Lung microvascular endothelial cell (primary cell): ENCODE measurements at regions not wholly inside any gene's neighbourhood (a gene's known extent, or its start where the extent isn't known, plus 50 kb on each side); places are given as distances from the start of the nearest gene placed in this dataset.
A peak's percentile ranks its signal among the peaks of the same experiment; 100 is the strongest.

ENCODE experiments used
- DNase-seq, 2 donors: peaks; one replicate each; pipeline versions ENCODE4 v3.0.0 to v3.0.0-alpha.2; 2010; ENCODE audit warnings: low read depth in 2 of 2

DNA sequence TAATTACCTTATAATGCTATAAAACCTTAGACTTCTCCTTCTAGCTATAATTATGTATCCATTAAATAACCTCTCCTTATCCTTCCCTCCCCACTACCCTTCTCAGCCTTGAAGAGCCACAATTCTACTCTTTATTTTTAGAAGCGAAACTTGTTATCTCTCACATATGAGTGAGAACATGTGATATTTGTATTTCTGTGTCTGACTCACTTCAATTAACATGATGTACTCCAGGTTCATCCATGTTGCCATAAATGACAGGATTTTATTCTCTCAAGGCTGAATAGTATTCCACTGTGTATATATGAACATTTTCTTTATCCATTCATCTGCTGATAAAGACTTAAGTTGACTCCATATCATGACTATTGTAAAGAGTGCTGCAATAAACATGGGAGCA is 485.6 kb downstream of the FLRT2 start:
- no peak for DNase-seq

DNA sequence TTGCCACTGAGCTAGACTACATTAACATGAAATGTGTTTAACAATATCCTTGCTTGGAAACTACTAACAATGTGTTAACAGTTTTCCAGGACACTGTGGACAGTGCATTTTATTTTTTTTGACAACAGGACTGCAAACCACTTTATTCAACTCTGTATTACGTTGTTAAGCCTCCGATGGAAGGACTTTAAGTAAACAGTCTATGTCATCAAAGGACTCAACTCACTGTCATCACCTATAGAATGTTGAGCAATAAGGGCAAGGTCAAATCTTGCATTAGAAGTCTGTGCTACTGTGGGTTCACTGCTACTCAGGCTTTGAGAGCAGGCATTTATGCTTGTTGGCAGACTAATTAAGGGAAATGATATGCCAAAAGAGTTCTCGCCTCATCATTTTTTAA is 483.7 kb downstream of the FLRT2 start:
- DNase-seq: no peak

GRCh38 chr14:86012461-86012860 is 482.5 kb downstream of the FLRT2 start:
- no peak for DNase-seq

DNA sequence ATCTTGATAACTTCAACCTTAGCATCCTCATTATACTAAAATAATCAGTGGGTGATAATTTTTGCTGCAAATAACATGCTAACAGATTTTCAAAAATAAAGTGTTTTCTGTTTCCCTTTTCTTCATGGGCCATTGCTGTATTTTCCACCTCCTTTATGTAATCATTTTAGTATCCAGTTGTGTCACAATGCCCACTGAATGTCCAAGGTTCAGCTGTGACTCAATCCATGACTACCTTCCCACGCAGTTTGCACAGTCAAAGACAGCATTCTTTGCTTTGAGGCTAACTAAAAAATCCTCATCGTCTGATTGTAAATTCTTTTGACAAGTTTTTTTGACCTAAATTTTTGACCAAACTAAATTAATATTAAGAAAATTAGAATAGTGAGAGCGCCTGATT is 474.1 kb downstream of the FLRT2 start:
- DNase-seq: no peak

DNA sequence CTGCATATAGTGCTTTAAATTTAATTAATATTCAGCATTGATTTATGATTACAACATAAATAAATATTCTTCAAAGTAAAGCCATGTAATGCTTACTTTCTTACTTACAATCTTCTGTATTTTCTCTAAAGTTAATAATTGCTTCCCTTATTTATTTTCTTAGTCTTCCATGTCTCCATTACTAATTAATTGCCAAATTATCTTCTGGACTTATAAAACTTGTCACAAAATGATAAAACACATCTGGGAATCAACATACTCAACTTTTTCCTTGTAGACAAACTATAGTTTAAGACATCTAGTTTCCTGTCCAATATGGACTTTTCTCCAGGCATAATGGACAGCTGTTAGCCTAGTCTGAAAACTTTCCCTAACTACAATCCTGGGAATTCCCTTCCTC is 466.6 kb downstream of the FLRT2 start:
- DNase-seq: no peak

GRCh38 chr14:85991156-85991555 is 461.2 kb downstream of the FLRT2 start:
- DNase-seq: no peak

- DNase-seq: no peak
Measured at GRCh38 chr14:85987907-85988306, 458.0 kb downstream of the FLRT2 start.

GRCh38 chr14:85987292-85987691 is 457.3 kb downstream of the FLRT2 start:
- no peak for DNase-seq

DNA sequence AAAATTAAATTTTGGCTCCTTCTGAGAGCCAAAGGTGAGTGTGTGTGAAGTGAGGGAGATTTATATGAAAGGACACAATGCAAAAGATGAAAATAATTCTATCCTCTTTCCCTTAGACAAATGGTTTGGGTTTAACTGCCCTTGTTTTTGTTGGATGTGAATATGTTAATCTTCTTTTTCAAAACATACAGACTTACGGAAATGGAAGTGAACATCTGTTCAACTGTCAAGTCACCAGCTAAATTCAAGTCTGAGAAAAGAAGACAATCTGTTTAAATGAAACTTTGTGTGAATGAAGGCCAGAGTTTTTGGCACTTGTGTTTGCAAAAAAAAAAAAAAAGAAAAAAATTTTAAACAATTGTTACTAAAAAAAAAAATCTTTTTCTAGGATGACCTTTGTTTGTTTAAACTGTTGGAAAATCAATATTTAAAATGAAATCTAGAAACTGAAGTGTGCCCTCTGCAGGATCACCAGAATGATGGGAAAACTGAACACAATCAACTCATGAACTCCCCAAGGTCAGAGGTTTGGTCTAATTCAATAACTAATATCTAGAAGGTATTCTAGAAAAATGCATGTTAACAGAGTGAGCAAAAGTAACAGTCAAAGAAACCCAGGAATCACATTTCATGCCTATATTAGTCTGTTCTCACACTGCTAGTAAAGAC is 448.8 kb downstream of the FLRT2 start:
- DNase-seq: no peak

DNA sequence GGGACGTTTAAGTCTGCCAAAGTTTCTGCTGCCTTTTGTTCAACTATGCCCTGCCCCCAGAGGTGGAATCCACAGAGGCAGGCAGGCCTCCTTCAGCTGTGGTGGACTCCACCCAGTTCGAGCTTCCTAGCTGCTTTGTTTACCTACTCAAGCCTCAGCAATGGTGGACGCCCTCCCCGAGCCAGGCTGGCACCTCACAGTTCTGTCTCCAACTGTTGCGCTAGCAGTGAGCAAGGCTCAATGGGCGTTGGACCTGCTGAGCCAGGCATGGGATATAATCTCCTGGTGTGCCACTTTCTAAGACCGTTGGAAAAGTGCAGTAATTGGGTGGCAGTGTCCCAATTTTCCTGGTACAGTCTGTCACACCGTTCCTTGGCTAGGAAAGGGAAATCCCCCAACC is 444.7 kb downstream of the FLRT2 start:
- DNase-seq: no peak

- DNase-seq: no peak
Measured at GRCh38 chr14:85963486-85963885, 433.5 kb downstream of the FLRT2 start.

- DNase-seq: no peak
Measured at GRCh38 chr14:85960756-85961155, 430.8 kb downstream of the FLRT2 start.

DNA sequence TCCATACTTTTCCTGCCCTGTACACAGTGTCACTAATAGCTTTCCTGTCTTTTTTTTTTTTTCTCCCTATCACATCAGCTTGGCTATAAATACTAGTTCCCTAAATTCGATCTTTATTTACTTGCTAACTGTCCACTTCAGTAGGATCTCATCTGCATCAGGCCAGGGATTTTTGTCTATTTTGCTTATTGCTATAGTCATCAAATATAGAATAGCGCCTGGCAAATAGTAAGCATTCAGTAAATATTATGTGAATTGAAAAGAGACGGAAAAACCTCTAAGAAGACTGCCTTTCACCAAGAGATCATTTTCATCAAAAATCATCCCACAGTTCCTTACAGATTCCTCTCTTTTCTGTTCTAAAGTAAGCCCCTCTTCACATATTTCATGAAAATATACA is 429.1 kb downstream of the FLRT2 start:
- DNase-seq: no peak

GRCh38 chr14:85958069-85958468 is 428.1 kb downstream of the FLRT2 start:
- DNase-seq: no peak

GRCh38 chr14:85953265-85953664 is 423.3 kb downstream of the FLRT2 start:
- no peak for DNase-seq

- no peak for DNase-seq
Measured at GRCh38 chr14:85948153-85948552, 418.2 kb downstream of the FLRT2 start.

DNA sequence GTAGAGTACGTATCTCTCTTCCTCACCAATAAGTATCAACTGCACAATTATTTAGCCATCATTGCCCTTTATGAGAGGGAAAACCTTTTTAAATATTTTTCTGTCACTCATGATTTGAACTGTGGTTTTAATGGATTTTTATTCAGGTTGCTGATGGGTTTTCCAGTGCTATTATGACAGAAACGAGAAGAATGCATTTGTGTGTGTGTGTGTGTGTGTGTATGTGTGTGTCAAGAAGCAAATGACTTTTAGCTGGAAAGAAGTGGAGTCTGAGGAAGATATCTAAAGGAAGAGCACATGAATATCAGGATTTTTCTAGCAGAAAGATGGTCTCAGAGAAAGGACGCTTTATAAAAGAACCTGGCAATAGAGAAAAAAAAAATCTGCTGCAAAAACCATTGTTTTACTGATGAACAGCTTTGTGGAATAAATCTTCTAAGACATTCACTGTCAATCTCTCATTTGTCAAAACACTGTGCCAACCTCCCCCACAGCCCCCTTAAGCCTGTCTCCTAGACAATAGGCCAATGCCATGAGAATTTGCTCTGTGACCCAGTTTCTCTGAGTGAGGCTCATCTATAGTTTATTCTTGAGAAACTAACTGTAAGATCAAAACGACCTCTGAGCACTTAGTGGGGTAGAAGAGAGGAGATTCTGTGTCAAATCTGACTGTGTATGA is 417.7 kb downstream of the FLRT2 start:
- DNase-seq: no peak

GRCh38 chr14:85943192-85943591 is 413.2 kb downstream of the FLRT2 start:
- no peak for DNase-seq

DNA sequence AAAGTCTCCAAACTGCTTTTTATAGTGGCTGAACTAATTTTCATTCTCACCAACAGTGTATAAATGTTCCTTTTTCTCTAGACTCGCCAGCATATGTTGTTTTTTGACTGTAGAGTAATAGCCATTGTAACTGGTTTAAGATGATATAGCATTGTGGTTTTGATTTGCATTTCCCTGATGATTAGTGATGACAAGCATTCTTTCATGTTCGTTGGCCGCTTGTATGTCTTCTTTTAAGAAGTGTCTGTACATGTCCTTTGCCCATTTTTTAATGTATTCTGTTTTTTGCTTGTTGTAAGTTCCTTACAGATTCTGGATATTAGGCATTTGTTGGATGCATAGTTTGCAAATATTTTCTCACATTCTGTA is 404.9 kb downstream of the FLRT2 start:
- DNase-seq: peak in 1 of 2 donors; percentile 1

GRCh38 chr14:85934123-85934885 is 404.4 kb downstream of the FLRT2 start:
- peak; percentile 32 to 56 for DNase-seq

DNA sequence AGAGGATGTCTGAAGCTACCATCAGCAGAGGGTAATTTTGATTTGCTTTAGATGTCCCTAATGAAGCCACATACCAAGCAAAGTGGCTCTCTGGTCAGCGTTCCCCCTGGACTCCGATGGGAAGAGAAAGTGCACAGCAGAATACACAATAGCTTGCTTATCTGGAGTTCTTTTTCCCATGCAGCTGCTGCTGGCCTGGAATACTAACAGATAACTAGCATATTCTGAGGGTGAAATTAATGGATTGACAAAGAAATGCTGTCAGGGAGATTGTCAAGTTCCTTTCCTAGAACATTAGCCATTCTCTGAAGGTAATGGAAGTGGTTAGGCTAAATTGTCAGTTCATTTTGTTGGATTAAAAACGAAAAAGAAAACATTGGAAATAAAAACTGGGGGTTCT is 391.3 kb downstream of the FLRT2 start:
- no peak for DNase-seq

DNA sequence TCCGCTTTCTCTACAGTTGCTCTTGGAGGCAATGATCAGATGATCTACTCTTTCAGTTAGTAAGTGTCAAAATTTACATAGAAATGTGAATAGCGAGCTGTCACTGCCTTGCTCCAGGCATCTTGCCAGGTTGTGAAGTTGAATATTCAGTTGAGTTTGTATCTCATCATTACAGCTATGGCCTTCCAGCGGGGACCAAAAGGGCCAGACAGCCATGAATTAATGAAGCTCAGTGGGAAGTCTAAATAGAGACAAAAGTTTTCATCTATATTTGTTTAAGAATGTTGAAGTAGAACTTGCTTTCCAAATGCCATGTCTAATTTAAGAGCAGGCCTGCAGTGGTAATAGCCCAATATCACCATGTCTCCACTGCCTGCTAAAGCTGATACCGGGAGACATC is 387.8 kb downstream of the FLRT2 start:
- no peak for DNase-seq

- no peak for DNase-seq
Measured at GRCh38 chr14:85915711-85916110, 385.8 kb downstream of the FLRT2 start.
